ENCODE measurements at regions not wholly inside any gene's neighbourhood (a gene's known extent, or its start where the extent isn't known, plus 50 kb on each side); places are given as distances from the start of the nearest gene placed in this dataset.

DNA sequence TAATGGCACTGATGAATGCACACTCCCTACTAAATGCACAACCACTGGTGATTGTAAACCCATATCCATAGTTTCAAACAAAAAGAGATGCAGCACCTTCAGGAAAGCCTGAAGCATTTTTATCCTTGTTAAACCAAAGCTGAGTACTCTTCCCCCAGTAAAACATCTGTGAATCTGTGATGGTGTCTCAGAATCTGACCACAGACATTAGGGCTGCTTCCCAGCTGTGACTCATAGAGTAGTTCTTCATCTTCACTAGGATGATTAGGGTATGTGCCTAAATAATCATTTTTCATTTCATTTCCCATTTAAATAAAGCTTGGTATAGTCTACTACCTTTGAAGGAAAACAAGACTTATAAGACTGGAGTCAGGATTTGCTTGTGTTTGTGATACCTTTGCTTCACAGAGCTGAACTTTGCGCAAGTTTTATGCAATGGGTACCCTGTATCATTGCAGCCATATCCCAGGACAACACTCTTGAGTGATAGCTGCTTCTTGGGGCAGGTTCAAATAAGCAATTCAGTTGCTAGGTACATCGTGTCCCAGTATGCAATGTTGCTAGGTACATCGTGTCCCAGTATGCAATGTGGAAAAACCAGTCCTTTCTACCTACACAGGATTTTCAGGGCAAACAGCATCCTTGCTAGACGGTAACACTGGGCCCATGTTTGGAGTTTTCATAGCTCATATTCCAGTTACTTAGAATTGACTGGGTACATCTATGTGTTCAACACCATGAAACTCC is 277.1 kb downstream of the IRS2 start:
- TF ChIP-seq, protein P1, sequence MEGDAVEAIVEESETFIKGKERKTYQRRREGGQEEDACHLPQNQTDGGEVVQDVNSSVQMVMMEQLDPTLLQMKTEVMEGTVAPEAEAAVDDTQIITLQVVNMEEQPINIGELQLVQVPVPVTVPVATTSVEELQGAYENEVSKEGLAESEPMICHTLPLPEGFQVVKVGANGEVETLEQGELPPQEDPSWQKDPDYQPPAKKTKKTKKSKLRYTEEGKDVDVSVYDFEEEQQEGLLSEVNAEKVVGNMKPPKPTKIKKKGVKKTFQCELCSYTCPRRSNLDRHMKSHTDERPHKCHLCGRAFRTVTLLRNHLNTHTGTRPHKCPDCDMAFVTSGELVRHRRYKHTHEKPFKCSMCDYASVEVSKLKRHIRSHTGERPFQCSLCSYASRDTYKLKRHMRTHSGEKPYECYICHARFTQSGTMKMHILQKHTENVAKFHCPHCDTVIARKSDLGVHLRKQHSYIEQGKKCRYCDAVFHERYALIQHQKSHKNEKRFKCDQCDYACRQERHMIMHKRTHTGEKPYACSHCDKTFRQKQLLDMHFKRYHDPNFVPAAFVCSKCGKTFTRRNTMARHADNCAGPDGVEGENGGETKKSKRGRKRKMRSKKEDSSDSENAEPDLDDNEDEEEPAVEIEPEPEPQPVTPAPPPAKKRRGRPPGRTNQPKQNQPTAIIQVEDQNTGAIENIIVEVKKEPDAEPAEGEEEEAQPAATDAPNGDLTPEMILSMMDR (optimal IDR thresholded peaks at IDR 0.05 in 1 of 3, IDR thresholded peaks at IDR 0.05 in 1 of 3, conservative IDR thresholded peaks at IDR 0.05 in 1 of 3; ENCODE audit: extremely low read depth in 1 of 3, insufficient read depth in 2 of 3, low read length in 3 of 3) = no peak
- no peak for TF ChIP-seq EZH2 (IDR thresholded peaks at IDR 0.05; ENCODE audit: low read length)
